ENCODE measurements at regions not wholly inside any gene's neighbourhood (a gene's known extent, or its start where the extent isn't known, plus 50 kb on each side); places are given as distances from the start of the nearest gene placed in this dataset.

DNA sequence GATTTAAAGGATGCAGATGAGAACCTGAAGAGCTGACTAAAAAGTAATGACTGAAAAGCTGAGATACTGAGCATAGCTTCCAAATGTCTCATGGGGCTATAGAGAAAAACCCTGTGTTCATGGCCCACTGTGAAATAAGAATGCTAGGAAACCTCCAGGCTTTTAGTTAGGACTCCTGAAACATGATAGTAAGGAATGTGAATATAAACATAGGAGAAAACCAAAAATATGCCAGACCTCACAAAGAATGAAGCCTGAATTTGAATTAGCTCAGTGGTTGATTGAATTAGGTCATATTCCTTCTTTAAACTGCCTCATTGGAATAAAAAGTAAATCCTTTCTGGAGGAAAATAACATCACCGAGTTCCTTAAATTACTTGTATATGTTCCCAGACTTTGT lies 194.5 kb upstream of the NXPH2 start:
- DNase-seq: no peak
- Histone ChIP-seq H3T11ph (ENCODE audit: low read length) (no peak overlapping the region), H4K8ac (replicated peaks; ENCODE audit: insufficient read length, low read depth, low read length) (no peak overlapping the region), H3K9ac (ENCODE audit: extremely low read depth, insufficient read length, low read length) (no peak overlapping the region), H2BK20ac (ENCODE audit: low read depth, low read length, poor library complexity, severe bottlenecking) (no peak overlapping the region), H4K91ac (ENCODE audit: insufficient read length, low read depth, low read length) (no peak overlapping the region), H3K23ac (ENCODE audit: insufficient read length, low read depth, low read length) (no peak overlapping the region), H3K9me3 (ENCODE audit: control insufficient read depth, low read depth, low read length) (no peaks in the 10 kb centered on the region), H2BK5ac (ENCODE audit: insufficient read length, low read length) (no peak overlapping the region), H2BK120ac (ENCODE audit: low read depth, low read length, poor library complexity, severe bottlenecking) (no peak overlapping the region), H3K4me1 (ENCODE audit: insufficient read depth, low read length) (no peaks in the 10 kb centered on the region), H3K14ac (ENCODE audit: insufficient read depth, low read length) (no peak overlapping the region), H3K79me1 (ENCODE audit: insufficient read depth, low read depth, low read length, poor library complexity, severe bottlenecking) (no peaks in the 10 kb centered on the region), H4K5ac (ENCODE audit: insufficient read length, low read depth, low read length) (no peak overlapping the region), H3K27me3 (ENCODE audit: insufficient read depth, low read length) (no peaks in the 10 kb centered on the region; the same call in 1 of the 2 replicates), H2BK15ac (ENCODE audit: low read depth, low read length) (no peak overlapping the region), H3K4ac (ENCODE audit: low read depth, low read length) (no peak overlapping the region), H2AFZ (ENCODE audit: low read length) (no peak overlapping the region), H4K20me1 (ENCODE audit: control insufficient read depth, insufficient read depth, insufficient read length) (no peaks in the 10 kb centered on the region), H3K18ac (ENCODE audit: insufficient read length, low read depth, low read length) (no peak overlapping the region), H3K23me2 (ENCODE audit: insufficient read length, low read depth, low read length, poor library complexity, severe bottlenecking) (no peaks in the 10 kb centered on the region), H3K79me2 (ENCODE audit: insufficient read depth, low read length) (no peaks in the 10 kb centered on the region), H3K56ac (ENCODE audit: insufficient read length, low read depth, low read length) (no peak overlapping the region), H3K4me2 (ENCODE audit: insufficient read depth, insufficient read length, low read length) (no peak overlapping the region), H2AK5ac (ENCODE audit: insufficient read length, low read length) (no peak overlapping the region), H3K27ac (ENCODE audit: insufficient read length, low read depth, low read length) (no peak overlapping the region), H2BK12ac (ENCODE audit: insufficient read length, low read depth, low read length) (no peak overlapping the region)
- TF ChIP-seq, protein P1, sequence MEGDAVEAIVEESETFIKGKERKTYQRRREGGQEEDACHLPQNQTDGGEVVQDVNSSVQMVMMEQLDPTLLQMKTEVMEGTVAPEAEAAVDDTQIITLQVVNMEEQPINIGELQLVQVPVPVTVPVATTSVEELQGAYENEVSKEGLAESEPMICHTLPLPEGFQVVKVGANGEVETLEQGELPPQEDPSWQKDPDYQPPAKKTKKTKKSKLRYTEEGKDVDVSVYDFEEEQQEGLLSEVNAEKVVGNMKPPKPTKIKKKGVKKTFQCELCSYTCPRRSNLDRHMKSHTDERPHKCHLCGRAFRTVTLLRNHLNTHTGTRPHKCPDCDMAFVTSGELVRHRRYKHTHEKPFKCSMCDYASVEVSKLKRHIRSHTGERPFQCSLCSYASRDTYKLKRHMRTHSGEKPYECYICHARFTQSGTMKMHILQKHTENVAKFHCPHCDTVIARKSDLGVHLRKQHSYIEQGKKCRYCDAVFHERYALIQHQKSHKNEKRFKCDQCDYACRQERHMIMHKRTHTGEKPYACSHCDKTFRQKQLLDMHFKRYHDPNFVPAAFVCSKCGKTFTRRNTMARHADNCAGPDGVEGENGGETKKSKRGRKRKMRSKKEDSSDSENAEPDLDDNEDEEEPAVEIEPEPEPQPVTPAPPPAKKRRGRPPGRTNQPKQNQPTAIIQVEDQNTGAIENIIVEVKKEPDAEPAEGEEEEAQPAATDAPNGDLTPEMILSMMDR (conservative IDR thresholded peaks at IDR 0.05): no peak
- no CpG with 5 or more reads among the region's 1 CpG for WGBS (ENCODE audit: extremely low coverage, insufficient read length, low lambda C conversion rate)
- no peaks in the 10 kb centered on the region for H3K4me1 Mint-ChIP-seq
- no peak overlapping the region for H3K4me3 Mint-ChIP-seq
- H3K9me3 Mint-ChIP-seq: peaks cover 7% of the 10 kb centered on the region in 2 experiments; a peak in 3 of 5 replicates
- H3K36me3 Mint-ChIP-seq (ENCODE audit: insufficient read depth in 1 of 3, low read depth in 3 of 3): peaks cover 0 to 10% (median 0%) of the 10 kb centered on the region in 3 experiments; a peak in 1 of 7 replicates
- H3K27me3 Mint-ChIP-seq (ENCODE audit: low read depth): no peaks in the 10 kb centered on the region
- H3K27ac Mint-ChIP-seq: no peak overlapping the region
